HG03432 (cell line): ENCODE measurements at regions not wholly inside any gene's neighbourhood (a gene's known extent, or its start where the extent isn't known, plus 50 kb on each side); places are given as distances from the start of the nearest gene placed in this dataset.

Source experiments
- ATAC-seq: cut with Tn5 transposase; IDR thresholded peaks from one replicate; pipeline ENCODE4 v1.9.1; 2021; ENCODE audit warnings: mild to moderate bottlenecking, moderate library complexity; ENCODE audit not compliant: unreplicated experiment

DNA sequence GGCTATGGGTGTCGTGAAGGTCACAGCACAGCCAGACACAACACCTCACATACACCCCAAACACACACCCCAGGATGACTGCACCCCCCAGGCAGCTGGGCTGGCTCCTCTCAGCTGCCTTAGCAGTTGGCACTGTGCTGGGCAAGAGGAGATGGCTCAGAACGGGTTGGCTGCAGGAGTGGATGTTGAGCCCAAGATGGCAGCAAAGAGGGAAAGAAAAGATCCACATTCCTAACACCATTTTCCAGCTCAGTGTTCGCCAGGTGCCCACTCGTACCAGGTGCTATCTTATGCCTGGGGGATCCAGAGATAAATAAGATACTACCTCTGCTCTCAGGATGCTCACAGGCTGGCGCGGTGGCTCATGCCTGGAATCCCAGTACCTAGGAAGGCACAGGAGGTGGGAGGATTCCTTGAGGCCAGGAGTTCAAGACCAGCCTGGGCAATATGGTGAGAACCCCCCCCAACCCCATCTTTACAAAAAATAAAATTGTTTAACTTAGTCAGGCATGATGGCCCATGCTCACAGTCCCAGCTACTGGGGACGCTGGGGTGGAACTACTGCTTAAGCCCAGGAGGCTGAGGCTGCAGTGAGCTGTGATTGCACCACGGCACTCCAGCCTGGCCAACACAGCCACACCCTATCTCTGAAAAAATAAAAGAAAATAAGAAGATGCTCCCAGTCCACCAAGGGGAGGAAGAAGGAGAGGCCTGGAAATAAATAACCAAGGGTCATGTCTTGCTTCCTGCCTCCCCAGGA, 89.7 kb upstream of the ZNF507 start:
- ATAC-seq, result no peak

GRCh38 chr19:32256341-32256975, 89.0 kb upstream of the ZNF507 start:
- ATAC-seq, result no peak

DNA sequence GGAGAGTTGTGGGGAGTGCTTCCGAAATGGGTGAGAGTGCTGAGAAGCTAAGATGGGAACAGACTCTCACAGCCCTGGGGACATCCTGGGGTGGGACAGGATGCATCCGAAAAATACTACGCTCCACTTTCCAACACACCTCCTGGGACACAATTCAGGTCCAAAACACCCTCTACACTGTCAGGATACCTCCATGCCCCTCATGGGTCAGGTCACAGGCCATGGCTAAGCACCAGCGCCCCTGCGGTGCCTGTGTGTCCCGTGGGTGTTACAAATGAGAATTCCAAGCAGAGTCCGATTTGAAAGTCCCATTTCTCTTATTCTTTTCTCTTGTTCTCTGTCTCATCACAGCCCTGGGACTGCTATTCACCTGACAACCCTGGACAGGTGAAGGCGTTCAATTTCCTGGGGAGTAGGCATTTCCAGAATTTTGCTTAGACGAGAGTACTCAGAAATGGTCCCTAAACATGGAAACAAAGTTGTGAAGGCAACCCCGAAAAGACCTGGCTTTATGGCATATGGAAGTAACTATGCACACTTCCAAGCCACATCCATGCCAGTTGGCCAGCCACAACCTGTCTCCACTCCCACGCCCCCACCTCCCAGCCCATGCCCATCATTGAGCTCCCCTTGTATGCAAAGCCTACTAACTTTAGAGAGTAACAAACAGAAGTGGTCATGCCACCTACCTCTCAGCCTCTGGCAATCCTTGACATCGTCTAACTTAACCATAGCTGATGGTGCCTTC, 87.9 kb upstream of the ZNF507 start:
- ATAC-seq, result no peak

DNA sequence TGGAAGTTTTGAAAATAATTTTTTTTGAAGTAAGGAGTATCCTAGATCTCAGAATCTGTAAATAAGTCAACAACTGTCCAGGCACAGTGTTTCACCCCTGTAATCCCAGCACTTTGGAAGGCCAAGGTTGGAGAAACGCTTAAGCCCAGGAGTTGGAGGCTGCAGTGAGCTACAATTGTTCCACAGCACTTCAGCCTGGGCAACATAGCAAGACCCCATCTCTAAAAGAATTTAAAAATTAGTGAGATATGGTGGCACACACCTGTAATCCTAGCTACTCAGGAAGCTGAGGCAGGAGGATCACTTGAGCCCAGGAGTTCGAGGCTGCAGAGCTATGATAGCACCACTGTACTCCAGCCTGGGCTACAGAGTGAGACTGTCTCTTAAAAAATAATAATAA, 87.2 kb upstream of the ZNF507 start:
- no peak for ATAC-seq

- ATAC-seq, result no peak
Measured at GRCh38 chr19:32264568-32264967, 80.8 kb upstream of the ZNF507 start.

GRCh38 chr19:32265995-32266394, 79.4 kb upstream of the ZNF507 start:
- no peak for ATAC-seq

DNA sequence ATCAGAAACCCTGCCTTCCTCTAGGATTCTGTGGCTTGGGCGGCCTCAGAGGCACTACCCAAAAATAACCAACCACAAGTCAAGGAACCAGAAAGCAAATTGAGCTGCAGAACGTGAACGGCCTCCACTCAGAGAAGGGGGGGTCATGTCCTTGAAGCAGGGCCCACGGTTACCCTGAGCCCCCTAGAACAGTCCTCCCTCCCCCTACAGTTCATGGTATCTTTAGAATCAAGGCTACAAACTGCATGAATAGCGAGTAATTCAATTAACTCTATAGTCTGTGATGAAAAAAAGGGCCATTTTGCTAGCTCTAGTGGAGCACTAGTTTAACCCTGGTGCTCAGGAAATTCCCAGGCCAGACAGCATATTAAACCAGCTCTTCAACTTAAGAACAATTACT, 79.0 kb upstream of the ZNF507 start:
- no peak for ATAC-seq

DNA sequence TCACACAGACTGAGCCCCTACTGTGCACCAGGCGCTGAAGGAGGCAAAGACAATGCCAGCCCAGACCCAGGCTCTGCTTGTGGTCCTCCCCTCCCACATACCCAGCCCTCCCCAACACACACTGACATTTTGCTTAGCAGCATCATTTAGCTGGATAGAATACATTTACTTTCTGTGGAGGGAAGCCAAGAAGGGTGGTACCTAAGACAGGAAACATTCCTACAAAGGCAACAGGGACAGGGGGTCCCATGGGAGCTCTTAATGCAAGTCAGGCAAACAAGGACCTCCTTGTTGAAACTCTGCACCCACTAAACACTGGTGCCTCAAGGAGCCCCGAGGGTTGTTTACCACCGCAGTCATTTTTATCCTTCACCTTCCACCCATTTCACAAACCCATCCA, 77.0 kb upstream of the ZNF507 start:
- ATAC-seq, result no peak

DNA sequence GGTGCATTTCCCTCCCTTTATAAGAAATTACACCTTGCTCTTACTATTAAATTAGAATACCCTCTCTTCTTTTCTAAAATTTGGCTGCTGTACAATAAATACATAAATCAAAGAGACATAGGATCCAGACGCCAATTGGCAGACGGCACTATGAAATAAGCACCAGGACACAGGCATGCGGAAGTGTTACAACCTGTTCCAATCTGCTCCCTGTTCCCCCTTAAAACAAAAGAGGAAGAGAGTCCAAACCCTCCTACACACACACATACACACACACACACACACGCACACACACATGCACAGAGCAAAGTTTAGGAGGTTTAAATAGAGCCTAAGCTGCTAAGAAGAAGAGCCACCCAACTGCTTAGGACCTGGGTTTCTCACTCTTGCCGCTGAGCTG, 75.6 kb upstream of the ZNF507 start:
- ATAC-seq, result no peak

DNA sequence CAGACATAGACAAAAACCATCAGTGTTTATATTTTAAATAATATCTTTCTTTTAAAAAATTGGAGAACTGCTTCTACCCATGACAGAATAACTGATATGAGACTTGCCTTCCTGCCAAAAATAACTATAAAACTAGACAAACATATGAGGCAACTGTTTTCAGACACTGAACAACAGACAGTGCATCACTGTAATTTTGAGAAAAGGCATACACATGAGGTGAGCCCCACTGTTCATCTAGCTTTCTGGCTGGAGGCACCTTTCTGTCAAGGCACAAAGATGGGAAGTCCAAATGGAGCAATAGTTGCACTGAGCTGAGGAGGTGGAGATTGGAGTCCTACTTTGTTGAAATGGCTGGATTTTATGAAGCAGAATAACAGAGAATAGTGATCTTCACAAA, 71.9 kb upstream of the ZNF507 start:
- no peak for ATAC-seq

- no peak for ATAC-seq
Measured at GRCh38 chr19:32287086-32287485, 58.3 kb upstream of the ZNF507 start.

DNA sequence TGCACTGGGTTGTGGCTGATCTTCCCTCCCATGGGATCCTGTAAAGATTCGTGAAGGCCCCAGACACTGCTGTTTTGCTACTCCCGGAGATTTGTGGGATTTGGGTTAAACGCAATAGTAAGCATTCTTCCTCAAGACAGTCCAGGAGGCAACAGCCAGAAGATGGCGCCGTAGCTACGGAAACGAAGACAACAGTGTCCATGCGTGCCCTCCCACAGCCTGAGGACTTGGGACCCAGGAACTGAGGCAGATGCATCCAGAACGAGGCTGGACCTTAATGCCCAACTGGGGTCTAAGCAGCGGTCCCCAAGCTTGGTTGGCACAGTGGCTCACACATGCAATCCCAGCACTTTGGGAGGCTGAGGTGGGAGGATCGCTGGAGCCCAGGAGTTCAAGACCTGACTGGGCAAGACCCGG, 57.6 kb upstream of the ZNF507 start:
- no peak for ATAC-seq

DNA sequence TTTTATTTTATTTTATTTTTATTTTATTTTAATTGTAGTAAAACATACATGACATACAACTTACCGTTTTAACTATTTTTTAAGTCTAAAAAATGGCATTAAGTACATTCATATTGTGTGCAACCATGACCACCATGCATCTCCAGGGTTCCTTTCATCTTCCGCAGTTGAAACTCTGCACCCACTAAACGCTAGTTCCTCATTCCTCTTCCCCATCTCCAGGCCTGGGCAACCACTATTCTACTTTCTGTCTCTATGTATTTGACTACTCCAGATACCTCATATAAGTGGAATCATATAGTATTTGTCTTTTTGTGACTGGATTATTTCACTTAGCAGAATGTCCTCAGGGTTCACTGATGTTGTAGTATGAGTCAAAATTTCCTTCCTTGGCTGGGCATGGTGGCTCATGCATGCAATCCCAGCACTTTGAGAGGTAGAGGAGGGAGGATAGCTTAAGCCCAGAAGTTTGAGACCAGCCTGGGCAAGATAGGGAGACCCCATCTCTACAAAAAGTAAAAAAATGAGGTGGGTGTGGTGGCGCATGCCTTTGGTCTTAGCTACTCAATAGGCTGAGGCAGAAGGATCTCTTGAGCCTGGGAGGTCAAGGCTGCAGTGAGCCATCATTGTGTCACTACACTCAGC, 55.7 kb upstream of the ZNF507 start:
- no peak for ATAC-seq

DNA sequence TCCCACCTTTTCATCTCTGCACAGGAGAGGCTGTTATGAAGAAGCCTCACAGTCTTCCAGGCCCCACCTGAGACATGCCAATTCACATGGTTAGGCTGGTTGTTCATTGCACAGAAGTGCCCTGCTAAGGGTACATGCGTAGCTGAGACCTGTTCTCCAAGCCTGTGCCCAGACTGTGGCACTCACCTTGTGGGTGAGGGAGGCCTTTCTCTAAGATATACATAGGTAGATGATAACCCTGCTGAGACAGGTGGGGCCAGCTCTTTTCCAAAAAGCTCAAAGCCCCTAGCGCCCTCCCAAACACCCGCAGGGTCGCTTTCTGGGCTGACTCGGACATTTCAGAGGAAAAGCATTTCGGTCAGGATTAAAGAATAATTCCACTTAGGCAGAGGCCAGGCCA, 53.5 kb upstream of the ZNF507 start:
- no peak for ATAC-seq

GRCh38 chr19:32294871-32295438, 50.5 kb upstream of the ZNF507 start:
- ATAC-seq, result no peak
